ENCODE measurements at regions not wholly inside any gene's neighbourhood (a gene's known extent, or its start where the extent isn't known, plus 50 kb on each side); places are given as distances from the start of the nearest gene placed in this dataset.
"Not testable (repeated sequence)": the region's sequence is repeated elsewhere in the genome, so short reads cannot be mapped to it uniquely, and the experiment has no call there.

DNA sequence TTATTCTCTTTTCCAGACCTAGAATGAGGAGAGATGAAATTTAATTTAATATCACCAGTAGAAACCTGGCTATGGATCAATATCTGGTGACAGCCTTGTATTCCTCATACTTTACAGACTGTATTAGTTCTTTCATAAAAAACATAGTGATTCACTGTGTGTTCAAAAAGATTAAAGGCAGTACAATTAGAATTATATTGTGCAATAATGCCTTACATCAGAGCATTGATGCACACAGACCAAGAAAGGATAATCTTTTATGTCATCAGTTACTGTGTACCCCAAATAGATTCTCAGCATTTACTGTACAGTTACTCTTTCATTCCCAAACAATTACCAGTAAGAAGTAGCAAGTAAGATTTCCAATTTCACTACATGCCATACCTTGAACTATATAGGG is 260.5 kb upstream of the ANXA10 start:
- DNase-seq: no peak
- no peak for TF ChIP-seq POLR2A (IDR thresholded peaks at IDR 0.05)
- TF ChIP-seq, protein P1, sequence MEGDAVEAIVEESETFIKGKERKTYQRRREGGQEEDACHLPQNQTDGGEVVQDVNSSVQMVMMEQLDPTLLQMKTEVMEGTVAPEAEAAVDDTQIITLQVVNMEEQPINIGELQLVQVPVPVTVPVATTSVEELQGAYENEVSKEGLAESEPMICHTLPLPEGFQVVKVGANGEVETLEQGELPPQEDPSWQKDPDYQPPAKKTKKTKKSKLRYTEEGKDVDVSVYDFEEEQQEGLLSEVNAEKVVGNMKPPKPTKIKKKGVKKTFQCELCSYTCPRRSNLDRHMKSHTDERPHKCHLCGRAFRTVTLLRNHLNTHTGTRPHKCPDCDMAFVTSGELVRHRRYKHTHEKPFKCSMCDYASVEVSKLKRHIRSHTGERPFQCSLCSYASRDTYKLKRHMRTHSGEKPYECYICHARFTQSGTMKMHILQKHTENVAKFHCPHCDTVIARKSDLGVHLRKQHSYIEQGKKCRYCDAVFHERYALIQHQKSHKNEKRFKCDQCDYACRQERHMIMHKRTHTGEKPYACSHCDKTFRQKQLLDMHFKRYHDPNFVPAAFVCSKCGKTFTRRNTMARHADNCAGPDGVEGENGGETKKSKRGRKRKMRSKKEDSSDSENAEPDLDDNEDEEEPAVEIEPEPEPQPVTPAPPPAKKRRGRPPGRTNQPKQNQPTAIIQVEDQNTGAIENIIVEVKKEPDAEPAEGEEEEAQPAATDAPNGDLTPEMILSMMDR (IDR thresholded peaks at IDR 0.05): no peak
- no peaks in the 10 kb centered on the region for H3K27me3 ChIP-seq
- no peak overlapping the region for H3K27ac ChIP-seq
- intact Hi-C loops (cut with DNase I): no loop called here
- no peaks in the 10 kb centered on the region for H3K9me3 ChIP-seq
- no peak overlapping the region for H3K4me3 ChIP-seq (replicated peaks in 1 of 3)
- no peaks in the 10 kb centered on the region for H3K4me1 ChIP-seq
- no peaks in the 10 kb centered on the region for H3K36me3 ChIP-seq

GRCh38 chr4:167838686-167839085 is 253.7 kb upstream of the ANXA10 start:
- WGBS, 2 donors: 81 to 84% methylated on average over 1 of the region's 1 CpG
- Histone ChIP-seq H3K36me3 (no peaks in the 10 kb centered on the region), H3K4me3 (replicated peaks in 1 of 3) (no peak overlapping the region), H3K27ac (no peak overlapping the region), H3K9me3 (no peaks in the 10 kb centered on the region), H3K4me1 (no peaks in the 10 kb centered on the region), H3K27me3 (no peaks in the 10 kb centered on the region)
- DNase-seq: no peak
- TF ChIP-seq, protein P1 (IDR thresholded peaks at IDR 0.05): no peak
- TF ChIP-seq POLR2A (IDR thresholded peaks at IDR 0.05): no peak
- intact Hi-C loops (cut with DNase I): no loop called here

- no peaks in the 10 kb centered on the region for H3K4me1 ChIP-seq
- H3K4me3 ChIP-seq (replicated peaks in 1 of 3): no peak overlapping the region
- no peaks in the 10 kb centered on the region for H3K36me3 ChIP-seq
- TF ChIP-seq, protein P1 (IDR thresholded peaks at IDR 0.05): no peak
- no peak for TF ChIP-seq POLR2A (IDR thresholded peaks at IDR 0.05)
- H3K9me3 ChIP-seq: no peaks in the 10 kb centered on the region
- no peak for DNase-seq
- intact Hi-C loops (cut with DNase I): no loop called here
- H3K27me3 ChIP-seq: no peaks in the 10 kb centered on the region
- no peak overlapping the region for H3K27ac ChIP-seq
- 63 to 84% methylated on average over 2 of the region's 2 CpGs for WGBS, 2 donors
These were observed 249.8 kb upstream of the ANXA10 start for GRCh38 chr4:167842487-167842886.

- TF ChIP-seq POLR2A (IDR thresholded peaks at IDR 0.05): no peak
- TF ChIP-seq, protein P1 (IDR thresholded peaks at IDR 0.05): no peak
- WGBS, 2 donors: 71 to 82% methylated on average over 2 of the region's 2 CpGs
- no peaks in the 10 kb centered on the region for H3K27me3 ChIP-seq
- H3K4me1 ChIP-seq: no peaks in the 10 kb centered on the region
- H3K9me3 ChIP-seq: no peaks in the 10 kb centered on the region
- H3K36me3 ChIP-seq: no peaks in the 10 kb centered on the region
- no peak overlapping the region for H3K27ac ChIP-seq
- no peak for DNase-seq
- intact Hi-C loops (cut with DNase I): no loop called here
- H3K4me3 ChIP-seq (replicated peaks in 1 of 3): no peak overlapping the region
These were observed 237.5 kb upstream of the ANXA10 start for GRCh38 chr4:167854881-167855280.

GRCh38 chr4:167858127-167858526 is 234.2 kb upstream of the ANXA10 start:
- intact Hi-C loops (cut with DNase I); H3K27me3 ChIP-seq; H3K36me3 ChIP-seq; H3K4me1 ChIP-seq; H3K4me3 ChIP-seq (replicated peaks in 1 of 3); H3K9me3 ChIP-seq; DNase-seq; H3K27ac ChIP-seq: not testable (repeated sequence)
- 83 to 96% methylated on average over 13 to 14 of the region's 15 CpGs for WGBS, 2 donors

DNA sequence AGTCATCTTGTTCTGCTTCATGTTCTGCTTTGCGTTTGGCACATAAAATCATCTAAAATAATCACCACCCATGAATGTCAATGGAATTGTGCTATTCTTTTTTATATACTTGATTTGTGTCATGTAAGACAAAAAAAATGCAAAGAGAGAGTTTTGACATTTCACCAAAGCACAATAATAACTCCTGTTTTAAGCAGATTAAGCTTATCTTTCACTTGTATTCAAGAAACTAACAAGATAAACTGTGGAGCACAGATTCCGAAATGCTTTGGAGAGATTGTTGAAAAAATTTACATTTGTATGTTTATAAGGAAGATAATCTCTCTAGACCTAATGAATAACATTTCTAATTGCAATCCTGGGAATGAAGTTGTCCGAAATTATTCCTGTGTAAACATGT is 225.1 kb upstream of the ANXA10 start:
- 65 to 71% methylated on average over 3 of the region's 3 CpGs for WGBS, 2 donors

More for the DNA sequence above, 225.1 kb upstream of the ANXA10 start:
- no peaks in the 10 kb centered on the region for H3K9me3 ChIP-seq
- TF ChIP-seq, protein P1 (IDR thresholded peaks at IDR 0.05): no peak
- TF ChIP-seq POLR2A (IDR thresholded peaks at IDR 0.05): no peak
- intact Hi-C loops (cut with DNase I): no loop called here
- H3K27ac ChIP-seq: no peak overlapping the region
- H3K4me3 ChIP-seq (replicated peaks in 1 of 3): no peak overlapping the region
- H3K4me1 ChIP-seq: no peaks in the 10 kb centered on the region
- no peaks in the 10 kb centered on the region for H3K36me3 ChIP-seq
- H3K27me3 ChIP-seq: no peaks in the 10 kb centered on the region
- DNase-seq: no peak

Measured in thyroid gland (tissue), 4 donors.